Stimulated activated CD8-positive, alpha-beta memory T cell treated with anti-CD3 and anti-CD28 coated beads, Interleukin-4, amount 100 ng/mL, for 1 hour (primary cell): ENCODE measurements at regions not wholly inside any gene's neighbourhood (a gene's known extent, or its start where the extent isn't known, plus 50 kb on each side); places are given as distances from the start of the nearest gene placed in this dataset.
A peak's percentile ranks its signal among the peaks of the same experiment; 100 is the strongest.
"Not testable (repeated sequence)": the region's sequence is repeated elsewhere in the genome, so short reads cannot be mapped to it uniquely, and the experiment has no call there.

Experiments used
- DNase-seq, 2 donors: peaks; one replicate each; pipeline ENCODE4 v3.0.0-alpha.2; 2020; ENCODE audit warnings: low read depth in 2 of 2, low spot score in 1 of 2

DNA sequence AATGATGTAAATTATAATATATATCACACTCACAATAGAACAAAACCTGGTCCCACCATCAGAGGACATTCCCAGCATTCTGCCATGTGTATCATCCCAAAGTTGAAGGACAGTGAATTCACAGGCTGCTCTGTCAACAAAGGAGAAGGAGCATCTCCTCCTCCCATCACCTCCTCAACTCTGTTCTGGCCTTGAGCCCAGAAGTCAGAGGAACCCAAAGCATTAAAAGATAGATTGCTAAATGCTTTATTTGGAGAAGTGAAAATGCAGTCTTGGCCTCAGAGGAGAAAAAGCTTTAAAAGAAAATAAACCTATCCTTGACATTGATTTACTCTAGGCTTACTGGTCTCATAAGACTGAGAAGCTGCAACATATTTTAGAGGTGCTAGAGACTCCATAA is 268.8 kb upstream of the RASGEF1B start:
- DNase-seq, result no peak

- no peak for DNase-seq
These were observed 267.2 kb upstream of the RASGEF1B start for GRCh38 chr4:81738891-81739290.

DNA sequence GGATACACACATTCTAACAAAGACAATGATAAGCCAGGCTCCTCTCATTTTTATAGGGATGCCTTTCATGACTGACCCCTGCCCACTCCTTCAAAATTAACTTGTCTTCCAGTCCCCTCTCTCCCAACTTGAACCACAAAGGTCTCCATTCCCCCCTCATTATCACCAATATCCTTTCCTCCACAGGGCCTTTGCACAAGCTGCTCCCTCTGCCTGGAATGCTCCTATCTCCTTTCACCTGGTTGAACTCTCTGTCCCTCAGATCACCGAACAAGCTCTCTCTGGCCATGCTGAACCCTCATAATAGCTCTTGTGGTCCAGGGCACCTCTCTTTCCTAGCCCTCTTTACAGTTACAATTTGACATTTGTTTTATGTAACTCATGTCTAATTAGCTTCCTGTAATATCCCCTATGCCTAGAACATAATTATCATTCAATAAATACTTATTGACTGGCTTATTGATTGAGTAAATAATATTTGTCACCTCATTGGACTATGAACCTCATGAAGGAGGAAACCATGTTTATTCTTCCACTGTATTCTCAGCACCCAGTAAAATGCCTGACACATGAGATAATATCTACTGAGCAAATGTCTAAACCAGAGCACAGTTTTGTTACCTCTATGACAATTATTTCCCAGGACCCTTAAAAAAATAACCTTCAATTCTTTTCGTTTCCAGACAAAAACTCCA is 266.3 kb upstream of the RASGEF1B start:
- DNase-seq, result no peak

DNA sequence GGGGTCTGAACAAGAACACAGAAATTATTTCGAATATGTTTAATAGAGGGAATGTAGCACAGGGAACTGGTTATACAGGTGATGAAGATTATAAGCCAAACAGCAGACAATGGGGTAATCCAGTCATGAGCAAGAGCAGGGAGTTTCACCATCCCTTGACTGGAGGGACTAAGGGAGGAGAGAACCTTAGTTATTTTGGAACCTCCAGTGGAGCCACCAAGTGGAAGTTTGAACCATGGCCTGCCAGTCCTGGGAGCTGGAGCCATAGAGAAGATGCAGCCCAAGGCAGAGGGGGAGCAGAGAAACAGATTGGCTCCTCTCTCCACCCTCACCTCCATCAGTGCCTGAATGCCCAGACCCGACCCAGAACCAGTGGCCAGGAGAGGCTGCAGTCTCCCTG is 264.6 kb upstream of the RASGEF1B start:
- DNase-seq, result no peak

DNA sequence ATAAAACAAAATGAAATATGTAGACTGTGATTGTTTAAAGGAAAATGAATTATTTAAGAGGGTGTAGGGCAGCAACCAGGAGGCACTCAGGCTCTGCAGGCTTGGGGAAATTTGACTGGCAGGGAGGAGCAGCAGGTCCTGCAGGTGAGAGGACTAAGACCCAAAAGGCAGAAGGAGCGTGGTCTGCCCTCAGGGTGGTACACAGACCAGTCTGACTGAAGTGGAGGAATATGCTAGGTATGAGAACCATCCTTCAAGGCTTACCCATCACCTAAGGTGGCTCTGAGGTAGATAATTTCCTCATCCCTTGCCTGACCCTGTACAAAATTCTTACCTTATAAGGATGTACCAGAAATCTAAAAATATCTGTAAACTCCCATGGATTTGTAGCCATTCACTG is 261.3 kb upstream of the RASGEF1B start:
- DNase-seq, result no peak

- DNase-seq, result peak in 1 of 2 donors; percentile 10
These were observed 253.2 kb upstream of the RASGEF1B start for GRCh38 chr4:81724925-81725329.

GRCh38 chr4:81723927-81724587 is 252.3 kb upstream of the RASGEF1B start:
- DNase-seq, result no peak

DNA sequence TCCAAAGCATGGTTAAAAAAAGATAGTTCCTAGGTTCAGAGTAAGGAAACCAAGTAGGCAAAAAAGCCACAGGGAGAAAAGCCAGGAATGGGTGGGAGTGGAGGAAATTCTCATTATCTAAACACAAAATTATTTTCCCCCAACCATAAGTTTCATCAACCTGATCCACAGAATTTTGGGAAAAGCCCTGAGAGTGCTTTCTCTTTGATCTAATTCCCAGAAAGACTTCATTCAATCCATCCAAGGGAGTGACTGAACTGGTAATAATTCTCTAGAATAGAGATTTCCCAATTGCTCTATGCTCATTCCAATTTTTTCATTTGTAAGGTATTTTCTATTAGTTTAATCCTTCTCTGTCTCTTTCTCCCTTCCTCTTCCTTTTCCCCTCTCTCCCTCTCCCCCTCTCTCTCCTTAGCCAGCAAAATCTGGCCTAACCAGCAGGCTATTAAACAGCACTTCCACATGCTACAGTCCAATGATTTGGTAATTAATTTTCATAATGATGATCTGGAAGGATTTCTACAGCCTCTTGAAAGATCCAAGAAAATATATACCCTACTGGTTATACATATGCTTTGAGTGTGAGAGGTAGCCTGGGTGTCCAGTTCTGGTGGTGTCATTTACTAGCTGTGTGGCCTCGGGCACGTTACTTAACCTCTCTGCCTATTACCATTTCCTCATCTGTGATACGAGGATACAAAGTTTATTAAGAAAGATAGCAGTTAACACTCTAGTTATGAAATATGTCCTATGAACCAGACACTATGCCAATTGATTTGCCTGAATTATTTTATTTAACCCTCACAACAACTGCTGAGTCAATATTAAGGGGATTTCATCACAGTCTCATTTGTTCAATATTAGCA is 251.5 kb upstream of the RASGEF1B start:
- DNase-seq, result no peak

GRCh38 chr4:81722290-81722851 is 250.7 kb upstream of the RASGEF1B start:
- no peak for DNase-seq

DNA sequence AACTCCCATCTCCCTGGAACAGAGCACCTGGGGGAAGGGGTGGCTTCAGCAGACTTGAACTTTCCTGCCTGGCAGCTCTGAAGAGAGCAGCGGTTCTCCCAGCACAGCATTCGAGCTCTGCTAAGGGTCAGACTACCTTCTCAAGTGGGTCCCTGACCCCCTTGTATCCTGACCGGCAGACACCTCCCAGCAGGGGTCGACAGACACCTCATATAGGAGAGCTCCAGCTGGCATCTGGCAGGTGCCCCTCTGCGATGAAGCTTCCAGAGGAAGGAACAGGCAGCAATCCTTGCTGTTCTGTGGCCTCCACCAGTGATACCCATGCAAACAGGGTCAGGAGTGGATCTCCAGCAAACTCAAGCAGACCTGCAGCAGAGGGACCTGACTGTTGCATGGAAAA is 244.1 kb upstream of the RASGEF1B start:
- DNase-seq, result no peak

DNA sequence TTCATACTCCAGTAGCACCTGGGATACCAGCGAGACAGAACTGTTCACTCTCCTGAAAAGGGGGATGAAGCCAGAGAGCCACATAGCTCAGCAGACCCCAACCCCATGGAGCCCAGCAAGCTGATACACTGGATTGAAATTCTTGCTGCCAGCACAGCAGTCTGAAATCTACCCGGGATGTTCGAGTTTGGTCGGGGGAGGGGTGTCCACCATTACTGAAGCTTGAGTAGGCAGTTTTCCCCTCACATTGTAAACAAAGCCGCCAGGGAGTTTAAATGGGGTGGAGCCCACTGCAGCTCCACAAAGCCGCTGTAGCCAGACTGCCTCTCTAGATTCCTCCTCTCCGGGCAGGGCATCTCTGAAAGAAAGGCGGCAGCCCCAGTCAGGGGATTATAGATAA is 243.7 kb upstream of the RASGEF1B start:
- DNase-seq, result not testable (repeated sequence)

GRCh38 chr4:81714291-81714690 is 242.6 kb upstream of the RASGEF1B start:
- DNase-seq, result no peak

- no peak for DNase-seq
These were observed 241.0 kb upstream of the RASGEF1B start for GRCh38 chr4:81712714-81713113.

DNA sequence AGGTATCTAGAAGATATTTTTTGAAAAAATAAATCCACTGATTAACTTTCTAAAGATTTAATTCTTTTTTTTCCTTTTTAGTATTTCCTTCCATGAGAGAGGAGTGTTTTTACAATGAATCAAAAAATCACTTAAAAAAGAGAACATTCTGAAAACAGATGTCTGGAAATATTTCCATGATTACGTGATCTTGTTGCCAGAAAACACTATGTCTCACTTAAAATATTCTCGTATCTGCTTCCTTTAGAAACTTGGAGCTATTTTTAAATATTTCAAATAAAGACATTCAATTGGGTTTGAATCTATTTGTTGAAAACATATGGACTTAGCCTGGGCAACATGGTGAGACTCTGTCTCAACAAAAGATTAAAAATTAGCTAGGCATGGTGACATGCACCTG is 232.8 kb upstream of the RASGEF1B start:
- DNase-seq, result no peak

- DNase-seq, result no peak
These were observed 228.5 kb upstream of the RASGEF1B start for GRCh38 chr4:81700189-81700588.

DNA sequence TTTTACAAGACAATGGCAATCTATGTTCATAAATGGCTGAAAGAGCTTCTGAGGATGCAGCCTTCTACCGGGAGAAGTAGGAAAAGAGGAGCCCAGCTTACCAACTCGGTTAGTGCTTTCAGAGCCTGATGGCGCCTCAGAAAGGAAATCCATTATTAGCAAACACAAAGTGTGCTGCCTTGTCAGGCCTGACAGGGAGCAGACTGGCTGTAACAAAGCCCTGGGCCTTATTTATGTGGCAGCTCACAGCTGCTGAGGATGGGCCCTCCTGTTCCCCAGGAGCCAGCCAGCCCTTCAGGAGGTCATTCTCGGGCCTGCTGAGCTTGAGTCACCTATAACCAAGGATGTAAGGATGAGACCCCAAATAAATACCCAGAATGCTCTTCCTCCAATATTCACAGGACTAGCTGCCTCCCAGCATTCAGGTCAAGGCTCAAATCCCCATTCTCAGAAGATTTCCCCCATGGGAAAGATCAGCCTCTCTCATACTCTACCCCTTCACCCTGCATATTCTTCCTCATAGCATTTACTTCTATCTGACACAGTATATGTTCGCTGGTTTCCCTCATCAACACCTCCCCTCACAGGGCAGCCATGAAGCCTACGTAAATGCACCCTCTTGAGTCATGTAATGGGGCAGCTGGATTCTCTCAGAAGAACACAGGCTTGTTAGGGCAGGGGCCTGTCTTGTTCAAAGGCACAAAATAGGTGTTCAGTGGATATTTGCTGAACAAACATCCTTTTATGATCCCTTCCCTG is 227.0 kb upstream of the RASGEF1B start:
- DNase-seq, result no peak

DNA sequence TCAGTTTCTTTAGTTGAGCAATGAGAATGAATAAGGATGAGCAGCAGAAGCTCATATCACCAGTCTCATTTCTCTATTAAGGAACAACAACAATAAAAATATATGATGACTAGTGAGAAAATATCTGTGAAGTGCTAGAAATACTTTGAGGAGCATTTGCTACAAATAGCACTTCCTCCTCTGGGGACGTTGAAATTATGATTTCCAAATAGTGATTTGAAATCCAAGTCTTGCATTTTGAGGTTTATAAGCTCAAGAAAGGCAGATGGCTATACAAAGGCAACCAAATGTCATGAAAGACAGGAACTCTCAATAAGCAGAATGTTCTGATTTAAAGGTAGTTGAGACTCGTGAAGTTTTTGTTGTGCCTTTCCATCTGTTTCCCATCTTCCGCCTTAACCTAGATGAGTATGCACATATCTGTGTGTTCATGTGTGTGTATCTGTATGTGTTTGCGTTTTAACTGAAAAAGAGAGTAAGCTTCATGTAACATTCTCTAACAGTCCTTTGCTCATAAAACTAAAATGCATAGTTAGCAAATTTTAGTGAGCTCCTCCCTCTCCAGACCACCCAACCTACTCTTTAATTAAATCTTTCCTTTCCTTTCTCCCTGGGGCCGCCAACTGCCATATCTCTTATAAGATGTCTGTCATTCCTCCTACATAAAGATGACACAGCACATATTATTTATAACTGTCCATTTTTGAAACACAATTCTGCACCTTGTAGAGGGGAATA is 222.6 kb upstream of the RASGEF1B start:
- no peak for DNase-seq

DNA sequence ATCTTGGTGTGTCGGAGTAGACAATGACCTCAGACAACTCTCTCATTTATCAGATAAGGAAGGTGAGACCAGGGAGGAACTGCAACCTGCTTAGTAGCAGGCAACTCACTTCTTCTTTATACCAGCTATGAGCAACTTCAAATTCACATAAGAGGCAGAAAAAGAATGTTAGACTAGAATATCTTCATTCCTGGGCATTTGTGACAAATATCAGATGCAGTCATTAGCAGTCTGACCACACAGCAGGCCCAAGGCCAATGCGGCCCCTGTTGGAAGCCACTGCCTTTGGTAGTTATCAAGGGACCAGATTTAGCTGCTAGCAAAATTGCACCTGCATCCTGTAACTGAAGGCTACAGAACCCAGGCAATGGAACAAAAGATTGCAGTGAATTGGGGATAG is 219.2 kb upstream of the RASGEF1B start:
- no peak for DNase-seq

DNA sequence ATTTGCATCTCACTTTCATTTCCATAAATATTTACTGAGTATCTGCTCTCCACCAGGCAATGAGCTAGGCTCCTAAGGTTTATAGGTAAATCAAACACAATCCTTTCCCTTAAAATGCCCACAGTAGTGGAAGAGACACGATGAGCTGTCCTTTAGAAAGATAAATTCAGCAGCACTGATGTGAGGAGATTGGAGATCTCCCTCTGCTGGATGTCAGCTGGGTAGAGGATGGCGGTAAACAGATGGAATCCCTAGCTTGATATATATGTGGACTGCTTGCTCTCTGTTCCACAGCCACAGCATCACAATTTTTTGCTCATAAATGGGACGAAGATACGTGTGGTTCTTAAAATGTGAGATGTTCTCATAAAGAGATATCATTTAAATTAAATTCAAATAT is 216.4 kb upstream of the RASGEF1B start:
- no peak for DNase-seq

DNA sequence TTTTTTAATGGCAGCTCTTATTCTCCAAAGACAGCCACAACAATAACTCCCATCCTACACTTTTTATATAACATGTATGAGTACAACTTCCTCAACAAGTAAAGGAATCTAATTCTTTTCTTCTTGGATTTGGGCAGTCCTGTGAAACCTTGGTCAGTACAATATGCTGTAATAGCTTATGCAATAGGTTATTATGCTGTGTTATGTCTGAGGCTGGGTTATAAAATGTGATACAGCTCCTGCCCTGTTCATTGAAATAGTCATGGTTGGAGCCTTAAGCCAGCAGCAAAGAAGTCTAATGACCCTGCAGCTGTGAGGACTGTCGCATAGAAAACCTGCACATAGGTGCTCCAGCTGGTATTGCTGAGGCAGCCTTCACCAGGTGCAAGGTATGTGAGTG is 215.8 kb upstream of the RASGEF1B start:
- no peak for DNase-seq
